ENCODE measurements at regions not wholly inside any gene's neighbourhood (a gene's known extent, or its start where the extent isn't known, plus 50 kb on each side); places are given as distances from the start of the nearest gene placed in this dataset.

DNA sequence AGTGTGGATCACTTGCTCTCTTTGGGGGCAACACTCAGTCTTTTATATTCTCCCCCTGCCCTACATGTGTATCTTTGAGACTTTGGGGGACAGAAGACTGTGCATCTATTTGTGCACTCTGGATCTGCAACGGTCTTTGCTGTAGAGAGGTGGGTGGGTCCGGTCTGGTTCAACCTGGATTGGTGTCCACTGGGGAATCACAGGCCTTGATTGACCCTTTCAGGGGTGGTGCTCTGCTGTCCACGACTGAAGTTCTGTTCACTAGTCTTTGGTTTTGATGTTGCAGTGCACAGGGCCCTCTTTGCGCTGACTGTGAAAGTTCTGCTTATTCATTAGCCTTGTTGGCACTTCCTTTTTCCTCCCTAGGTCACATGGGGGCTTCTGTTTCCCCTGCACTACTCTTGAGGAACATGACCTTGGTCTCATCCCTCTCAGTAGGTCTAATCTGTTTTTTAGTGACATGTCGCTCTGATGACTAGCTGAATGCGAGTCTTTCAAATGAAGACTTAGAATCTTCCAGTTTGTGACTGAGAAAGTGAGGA is 284.2 kb downstream of the SV2B start:
- TF ChIP-seq EZH2phosphoT487 (IDR thresholded peaks at IDR 0.05; ENCODE audit: borderline replicate concordance, low read depth) (no peak), CTCF (IDR thresholded peaks at IDR 0.05) (no peak), POLR2AphosphoS5 (IDR thresholded peaks at IDR 0.05; ENCODE audit: low read depth, low read length) (no peak), YY1 (IDR thresholded peaks at IDR 0.05; ENCODE audit: low read depth) (no peak), SIN3A (IDR thresholded peaks at IDR 0.05; ENCODE audit: borderline replicate concordance, low read depth, low read length) (no peak), RAD21 (IDR thresholded peaks at IDR 0.05; ENCODE audit: low read length) (no peak), CHD2 (IDR thresholded peaks at IDR 0.05; ENCODE audit: low read length, partially characterized antibody) (no peak), MAX (IDR thresholded peaks at IDR 0.05; ENCODE audit: low read depth) (no peak), RXRA (IDR thresholded peaks at IDR 0.05; ENCODE audit: borderline replicate concordance, low read depth) (no peak), FOXJ3 (CRISPR knock-in tag; IDR thresholded peaks at IDR 0.05) (no peak), MXI1 (IDR thresholded peaks at IDR 0.05; ENCODE audit: low read depth, low read length) (no peak), USF2 (IDR thresholded peaks at IDR 0.05; ENCODE audit: borderline replicate concordance, low read depth, low read length) (no peak)
- TF ChIP-seq, protein P1, sequence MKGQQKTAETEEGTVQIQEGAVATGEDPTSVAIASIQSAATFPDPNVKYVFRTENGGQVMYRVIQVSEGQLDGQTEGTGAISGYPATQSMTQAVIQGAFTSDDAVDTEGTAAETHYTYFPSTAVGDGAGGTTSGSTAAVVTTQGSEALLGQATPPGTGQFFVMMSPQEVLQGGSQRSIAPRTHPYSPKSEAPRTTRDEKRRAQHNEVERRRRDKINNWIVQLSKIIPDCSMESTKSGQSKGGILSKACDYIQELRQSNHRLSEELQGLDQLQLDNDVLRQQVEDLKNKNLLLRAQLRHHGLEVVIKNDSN (IDR thresholded peaks at IDR 0.05; ENCODE audit: borderline replicate concordance, low read depth), result no peak
